T-cell (primary cell): ENCODE measurements at regions not wholly inside any gene's neighbourhood (a gene's known extent, or its start where the extent isn't known, plus 50 kb on each side); places are given as distances from the start of the nearest gene placed in this dataset.
"Not testable (repeated sequence)": the region's sequence is repeated elsewhere in the genome, so short reads cannot be mapped to it uniquely, and the experiment has no call there.

ENCODE experiments used
- ATAC-seq, 4 experiments: fragments of 200-7000 bp in 3 of 4; fragments of 150-1000 bp in 1 of 4; cut with Tn5 transposase; replicated peaks in 1 of 4; 1 replicate in 3 of 4; 2 replicates in 1 of 4; pipeline ENCODE4 v1.10.0; 2021; ENCODE audit warnings: moderate library complexity in 3 of 4, mild to moderate bottlenecking in 2 of 4, moderate number of reproducible peaks in 1 of 4
- CTCF ChIA-PET, 2 donors: fragments of 300-600 bp; sonication (Branson Sonifier 250); formaldehyde crosslinking; loops; one replicate each; lab custom pipeline; 2022; ENCODE audit warnings: antibody characterized with exemption in 2 of 2; lab: Charles Lee
- POLR2A ChIA-PET, 2 donors: fragments of 300-600 bp; sonication (Branson Sonifier 250); formaldehyde crosslinking; loops; one replicate each; lab custom pipeline; 2022; ENCODE audit warnings: antibody characterized with exemption in 2 of 2; lab: Charles Lee
- DNase-seq, 35 experiments: peaks; one replicate each; pipeline versions ENCODE4 v3.0.0 to v3.0.0-alpha.2; 2013 to 2023
- H3K27ac ChIP-seq: one replicate; pipeline ENCODE4 v1.5.1; 2013; ENCODE audit warnings: low read length
- H3K27me3 ChIP-seq, 2 experiments: replicated peaks in 1 of 2; 1 replicate in 1 of 2; 2 replicates in 1 of 2; pipeline versions ENCODE4 v1.6.1 to v1.7.0; 2013; ENCODE audit warnings: low read length in 1 of 2, mixed read lengths in 1 of 2; ENCODE audit not compliant: control insufficient read depth in 2 of 2, insufficient read depth in 2 of 2; ENCODE audit errors: extremely low read depth in 1 of 2
- H3K36me3 ChIP-seq, 2 donors: 1 replicate in 1 of 2; 2 replicates in 1 of 2; pipeline versions ENCODE4 v1.6.1 to v1.7.0; 2013; ENCODE audit warnings: low read length in 1 of 2; ENCODE audit not compliant: control insufficient read depth in 2 of 2, insufficient read depth in 1 of 2; ENCODE audit errors: extremely low read depth in 1 of 2
- H3K4me1 ChIP-seq, 2 experiments: 1 replicate in 1 of 2; 2 replicates in 1 of 2; pipeline versions ENCODE4 v1.6.1 to v1.7.0; 2013; ENCODE audit warnings: low read length in 2 of 2, mixed read lengths in 1 of 2; ENCODE audit not compliant: insufficient read depth in 2 of 2, control insufficient read depth in 1 of 2; ENCODE audit errors: extremely low read depth in 1 of 2
- H3K4me3 ChIP-seq, 2 donors: 1 replicate in 1 of 2; 2 replicates in 1 of 2; pipeline versions ENCODE4 v1.5.1 to v1.7.0; 2013; ENCODE audit warnings: mild to moderate bottlenecking in 2 of 2, low read length in 1 of 2, moderate library complexity in 1 of 2; ENCODE audit not compliant: control insufficient read depth in 1 of 2; ENCODE audit errors: extremely low read depth in 1 of 2
- H3K9me3 ChIP-seq: 2 replicates; pipeline ENCODE4 v1.7.0; 2013
- H3K27ac Mint-ChIP-seq, 2 donors: one replicate each; pipeline ENCODE4 v1.8.0; 2020 to 2021; ENCODE audit warnings: mild to moderate bottlenecking in 2 of 2, mixed read lengths in 2 of 2
- H3K27me3 Mint-ChIP-seq, 2 donors: one replicate each; pipeline ENCODE4 v1.8.0; 2021 to 2022; ENCODE audit warnings: mixed read lengths in 2 of 2
- H3K36me3 Mint-ChIP-seq: one replicate; pipeline ENCODE4 v1.8.0; 2021; ENCODE audit warnings: mixed read lengths
- H3K4me1 Mint-ChIP-seq, 3 donors: one replicate each; pipeline ENCODE4 v1.8.0; 2020 to 2022; ENCODE audit warnings: mixed read lengths in 3 of 3, mild to moderate bottlenecking in 1 of 3
- H3K4me3 Mint-ChIP-seq, 3 donors: one replicate each; pipeline ENCODE4 v1.8.0; 2020 to 2022; ENCODE audit warnings: mild to moderate bottlenecking in 3 of 3, mixed read lengths in 3 of 3, moderate library complexity in 3 of 3
- H3K9me3 Mint-ChIP-seq, 3 donors: one replicate each; pipeline ENCODE4 v1.8.0; 2020 to 2022; ENCODE audit warnings: mixed read lengths in 3 of 3
- WGBS: methylation state at CpG from one replicate; pipeline ENCODE4 v1.1.5; 2013; ENCODE audit warnings: missing lambda C conversion rate; ENCODE audit not compliant: insufficient coverage; 5-methylcytosine and 5-hydroxymethylcytosine counted together

GRCh38 chr21:5090132-5091079 is 5431.0 kb upstream of the TPTE start:
- ATAC-seq, H3K9me3 ChIP-seq, H3K9me3 Mint-ChIP-seq, CTCF ChIA-PET, H3K4me3 ChIP-seq, H3K27me3 Mint-ChIP-seq, H3K4me3 Mint-ChIP-seq, H3K27me3 ChIP-seq, H3K4me1 Mint-ChIP-seq, DNase-seq, H3K36me3 Mint-ChIP-seq, H3K27ac ChIP-seq, H3K4me1 ChIP-seq, POLR2A ChIA-PET, H3K27ac Mint-ChIP-seq, H3K36me3 ChIP-seq: not testable (repeated sequence)
- WGBS = no CpG with 5 or more reads among the region's 34 CpGs

GRCh38 chr21:5091274-5091673 is 5430.1 kb upstream of the TPTE start:
- H3K4me1 Mint-ChIP-seq, H3K9me3 ChIP-seq, H3K4me1 ChIP-seq, CTCF ChIA-PET, H3K36me3 Mint-ChIP-seq, DNase-seq, H3K9me3 Mint-ChIP-seq, H3K27ac ChIP-seq, H3K4me3 Mint-ChIP-seq, H3K36me3 ChIP-seq, POLR2A ChIA-PET, ATAC-seq, H3K27ac Mint-ChIP-seq, H3K27me3 ChIP-seq, H3K27me3 Mint-ChIP-seq, H3K4me3 ChIP-seq: not testable (repeated sequence)
- no CpG with 5 or more reads among the region's 11 CpGs for WGBS

- H3K36me3 ChIP-seq, H3K9me3 ChIP-seq, POLR2A ChIA-PET, ATAC-seq, H3K27ac Mint-ChIP-seq, H3K4me1 ChIP-seq, DNase-seq, H3K4me3 ChIP-seq, H3K27me3 Mint-ChIP-seq, H3K9me3 Mint-ChIP-seq, CTCF ChIA-PET, H3K36me3 Mint-ChIP-seq, H3K27ac ChIP-seq, H3K4me1 Mint-ChIP-seq, H3K27me3 ChIP-seq, H3K4me3 Mint-ChIP-seq: not testable (repeated sequence)
- WGBS = no CpG with 5 or more reads among the region's 15 CpGs
Observed at GRCh38 chr21:5095628-5096027, 5425.8 kb upstream of the TPTE start.

DNA sequence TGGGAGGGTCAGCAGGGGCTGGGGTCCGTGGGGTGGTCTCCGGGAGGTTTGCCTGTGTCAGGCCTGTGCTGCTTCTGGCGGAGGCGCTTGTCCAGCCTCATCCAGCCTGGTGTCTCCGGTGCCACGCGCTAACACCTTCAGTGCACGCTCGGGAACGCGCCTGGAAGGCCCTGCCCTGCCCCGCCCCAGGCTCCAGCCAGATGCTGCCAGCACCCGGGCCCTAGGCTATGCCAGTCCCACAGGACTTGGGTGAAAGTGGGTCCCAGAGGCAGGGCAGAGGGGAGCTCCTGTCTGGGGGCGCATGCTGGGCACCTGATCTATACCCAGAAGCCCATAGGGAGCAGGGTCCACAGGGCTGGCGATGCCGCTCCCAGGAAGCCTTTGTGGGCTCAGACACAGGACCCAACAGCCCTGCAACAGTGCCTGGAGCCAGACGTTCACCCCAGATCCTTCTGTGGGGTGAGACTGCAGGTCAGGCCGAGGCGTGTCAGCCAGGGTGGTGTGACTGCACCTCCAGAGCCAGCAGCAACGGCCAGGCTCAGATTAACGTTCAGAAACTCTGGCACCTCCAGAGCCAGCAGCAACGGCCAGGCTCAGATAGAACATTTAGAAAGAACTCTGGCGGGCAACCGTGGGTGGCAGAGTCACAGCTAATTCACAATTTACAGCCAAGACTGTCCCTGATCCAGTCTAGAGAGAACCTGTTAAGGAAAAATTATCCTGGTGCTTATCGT is 5423.2 kb upstream of the TPTE start:
- H3K27me3 Mint-ChIP-seq, H3K4me1 ChIP-seq, H3K27ac ChIP-seq, H3K9me3 ChIP-seq, CTCF ChIA-PET, ATAC-seq, H3K4me3 ChIP-seq, H3K36me3 ChIP-seq, H3K9me3 Mint-ChIP-seq, H3K36me3 Mint-ChIP-seq, H3K27me3 ChIP-seq, H3K4me3 Mint-ChIP-seq, H3K4me1 Mint-ChIP-seq, H3K27ac Mint-ChIP-seq, DNase-seq, POLR2A ChIA-PET: not testable (repeated sequence)
- no CpG with 5 or more reads among the region's 25 CpGs for WGBS

DNA sequence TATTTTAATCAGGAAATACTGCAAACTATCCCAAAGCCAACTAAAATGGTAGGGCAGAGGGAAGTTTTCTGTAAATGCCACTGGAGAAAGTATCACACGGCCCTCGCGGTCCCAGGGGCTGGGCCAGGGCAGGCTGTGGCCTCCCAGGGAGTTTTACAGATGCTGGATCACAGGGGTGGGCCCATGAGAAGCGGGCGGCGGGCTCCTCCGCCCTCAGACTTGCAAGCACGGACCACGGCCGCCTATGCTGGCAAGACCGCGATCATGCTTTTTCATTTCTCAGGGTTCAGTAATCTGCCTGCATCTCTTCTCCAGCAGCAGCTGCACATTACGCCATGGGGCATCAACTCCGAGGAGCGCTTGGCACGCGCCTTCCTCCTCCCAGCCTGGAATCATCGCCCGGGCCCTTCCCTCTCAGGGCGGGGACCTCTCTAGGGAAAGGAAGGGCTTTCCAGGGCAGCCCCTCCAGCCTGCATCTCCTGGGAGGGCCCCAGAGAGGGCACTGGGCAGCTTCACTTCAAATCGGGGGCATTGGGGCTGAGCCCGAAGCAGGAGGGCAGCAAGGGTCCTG is 5420.7 kb upstream of the TPTE start:
- ATAC-seq, H3K4me3 Mint-ChIP-seq, CTCF ChIA-PET, H3K36me3 ChIP-seq, POLR2A ChIA-PET, H3K27me3 ChIP-seq, H3K9me3 Mint-ChIP-seq, H3K4me3 ChIP-seq, H3K27me3 Mint-ChIP-seq, H3K9me3 ChIP-seq, H3K36me3 Mint-ChIP-seq, H3K27ac ChIP-seq, DNase-seq, H3K27ac Mint-ChIP-seq: not testable (repeated sequence)
- no CpG with 5 or more reads among the region's 22 CpGs for WGBS
- H3K4me1 Mint-ChIP-seq = peaks cover 5 to 16% (median 14%) of the 10 kb centered on the region in 3 donors
- peaks cover 0 to 16% of the 10 kb centered on the region in 2 experiments for H3K4me1 ChIP-seq

DNA sequence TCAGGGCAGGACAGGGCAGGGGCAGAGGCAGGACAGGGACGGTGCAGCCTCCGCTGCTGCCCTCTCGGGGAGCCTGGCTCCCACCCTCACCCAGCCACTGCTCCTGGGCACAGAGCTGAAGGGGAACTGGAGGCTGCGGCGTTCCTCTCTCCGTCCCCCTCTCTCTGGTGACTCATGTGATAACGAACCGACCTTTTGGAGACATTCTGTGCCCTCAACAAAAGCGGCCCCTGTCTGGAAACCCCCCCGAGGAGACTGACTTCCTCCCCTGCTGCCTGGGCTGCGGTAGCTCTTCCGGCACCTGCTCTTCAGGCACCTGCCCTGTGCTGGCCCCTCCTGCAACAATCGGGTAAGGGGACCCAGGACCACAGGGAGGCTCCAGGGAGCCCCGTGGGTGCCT is 5419.6 kb upstream of the TPTE start:
- Histone ChIP-seq H3K4me3 (peak overlapping the region in 1 of 2 donors; percentile 24), H3K4me1 (peaks cover 0 to 20% of the 10 kb centered on the region in 2 experiments), H3K27ac (peak overlapping the region; percentile 55)
- POLR2A ChIA-PET, CTCF ChIA-PET, H3K36me3 ChIP-seq, H3K9me3 ChIP-seq, H3K36me3 Mint-ChIP-seq, H3K9me3 Mint-ChIP-seq, H3K27me3 Mint-ChIP-seq, H3K27me3 ChIP-seq: not testable (repeated sequence)
- Mint-ChIP-seq H3K4me1 (peaks cover 5 to 16% (median 14%) of the 10 kb centered on the region in 3 donors), H3K27ac (peak overlapping the region; percentile 82 to 89), H3K4me3 (peak overlapping the region; percentile 46 to 78 (median 55))
- peak; percentile 47 to 88 (median 80) for DNase-seq
- peak; percentile 80 to 85 (median 83) for ATAC-seq
- no CpG with 5 or more reads among the region's 14 CpGs for WGBS
